Nephron (organoid): ENCODE measurements at regions not wholly inside any gene's neighbourhood (a gene's known extent, or its start where the extent isn't known, plus 50 kb on each side); places are given as distances from the start of the nearest gene placed in this dataset.

Experiments
- H3K27ac Mint-ChIP-seq, 3 experiments: 2 replicates each; pipeline ENCODE4 v1.8.0; 2020; ENCODE audit warnings: mixed read lengths in 3 of 3, mild to moderate bottlenecking in 2 of 3, moderate library complexity in 1 of 3
- H3K27me3 Mint-ChIP-seq: 2 replicates; pipeline ENCODE4 v1.8.0; 2021; ENCODE audit warnings: low read depth, mild to moderate bottlenecking, moderate library complexity, mixed read lengths
- H3K36me3 Mint-ChIP-seq: 2 replicates; pipeline ENCODE4 v1.8.0; 2020; ENCODE audit warnings: low read depth, mixed read lengths
- H3K4me1 Mint-ChIP-seq: 2 replicates; pipeline ENCODE4 v1.8.0; 2020; ENCODE audit warnings: mixed read lengths
- H3K4me3 Mint-ChIP-seq, 3 experiments: 2 replicates each; pipeline ENCODE4 v1.8.0; 2020; ENCODE audit warnings: mild to moderate bottlenecking in 3 of 3, mixed read lengths in 3 of 3, moderate library complexity in 2 of 3
- H3K9me3 Mint-ChIP-seq: 2 replicates; pipeline ENCODE4 v1.8.0; 2020; ENCODE audit warnings: mixed read lengths
- CTCF ChIP-seq, 3 experiments: fragments of 200-600 bp; sonication (generic); IDR thresholded peaks; one replicate each; pipeline ENCODE4 v1.5.0; 2021; ENCODE audit warnings: antibody characterized with exemption in 3 of 3; ENCODE audit not compliant: unreplicated experiment in 3 of 3

GRCh38 chr9:88690628-88691027, 155.7 kb downstream of the NXNL2 start:
- H3K36me3 Mint-ChIP-seq, result peaks cover 4% of the 10 kb centered on the region
- H3K4me3 Mint-ChIP-seq, result no peak overlapping the region
- H3K27ac Mint-ChIP-seq, result peak overlapping the region; percentile 27 to 72 (median 28)
- H3K4me1 Mint-ChIP-seq, result peaks cover 24% of the 10 kb centered on the region
- no peak for TF ChIP-seq CTCF (IDR thresholded peaks at IDR 0.05; ENCODE audit: unreplicated experiment in 3 of 3)
- H3K27me3 Mint-ChIP-seq, result peaks cover 7% of the 10 kb centered on the region
- H3K9me3 Mint-ChIP-seq, result peaks cover 36% of the 10 kb centered on the region

- no peak for TF ChIP-seq CTCF (IDR thresholded peaks at IDR 0.05; ENCODE audit: unreplicated experiment in 3 of 3)
- H3K36me3 Mint-ChIP-seq, result peaks cover 4% of the 10 kb centered on the region
- no peak overlapping the region for H3K4me3 Mint-ChIP-seq
- peaks cover 24% of the 10 kb centered on the region for H3K4me1 Mint-ChIP-seq
- peaks cover 36% of the 10 kb centered on the region for H3K9me3 Mint-ChIP-seq
- peaks cover 7% of the 10 kb centered on the region for H3K27me3 Mint-ChIP-seq
- H3K27ac Mint-ChIP-seq, result peak overlapping the region; percentile 27 to 72 (median 28)
These were observed 156.1 kb downstream of the NXNL2 start for GRCh38 chr9:88691091-88691490.

GRCh38 chr9:88691811-88692210, 156.8 kb downstream of the NXNL2 start:
- peaks cover 36% of the 10 kb centered on the region for H3K9me3 Mint-ChIP-seq
- H3K36me3 Mint-ChIP-seq, result peaks cover 4% of the 10 kb centered on the region
- no peak overlapping the region for H3K4me3 Mint-ChIP-seq
- peaks cover 24% of the 10 kb centered on the region for H3K4me1 Mint-ChIP-seq
- H3K27ac Mint-ChIP-seq, result peak overlapping the region in 2 of 3 experiments; percentile 28 to 72
- peaks cover 7% of the 10 kb centered on the region for H3K27me3 Mint-ChIP-seq
- no peak for TF ChIP-seq CTCF (IDR thresholded peaks at IDR 0.05; ENCODE audit: unreplicated experiment in 3 of 3)

GRCh38 chr9:88692827-88693226, 157.8 kb downstream of the NXNL2 start:
- Mint-ChIP-seq H3K27ac (peak overlapping the region in 2 of 3 experiments; percentile 28 to 72), H3K9me3 (peaks cover 34% of the 10 kb centered on the region), H3K4me1 (peaks cover 32% of the 10 kb centered on the region), H3K4me3 (no peak overlapping the region), H3K27me3 (peaks cover 7% of the 10 kb centered on the region), H3K36me3 (peaks cover 4% of the 10 kb centered on the region)
- no peak for TF ChIP-seq CTCF (IDR thresholded peaks at IDR 0.05; ENCODE audit: unreplicated experiment in 3 of 3)

- Mint-ChIP-seq H3K27ac (peak overlapping the region; percentile 51 to 63 (median 62)), H3K4me3 (no peak overlapping the region), H3K36me3 (peaks cover 11% of the 10 kb centered on the region), H3K27me3 (peaks cover 7% of the 10 kb centered on the region), H3K4me1 (peaks cover 50% of the 10 kb centered on the region), H3K9me3 (peaks cover 44% of the 10 kb centered on the region)
- no peak for TF ChIP-seq CTCF (IDR thresholded peaks at IDR 0.05; ENCODE audit: unreplicated experiment in 3 of 3)
These were observed 159.6 kb downstream of the NXNL2 start for GRCh38 chr9:88694625-88695024.

GRCh38 chr9:88696501-88696900, 161.5 kb downstream of the NXNL2 start:
- TF ChIP-seq CTCF (IDR thresholded peaks at IDR 0.05; ENCODE audit: unreplicated experiment in 3 of 3), result no peak
- H3K9me3 Mint-ChIP-seq, result peaks cover 41% of the 10 kb centered on the region
- no peak overlapping the region for H3K4me3 Mint-ChIP-seq
- peaks cover 46% of the 10 kb centered on the region for H3K4me1 Mint-ChIP-seq
- H3K27ac Mint-ChIP-seq, result peak overlapping the region; percentile 72 to 85 (median 76)
- peaks cover 7% of the 10 kb centered on the region for H3K27me3 Mint-ChIP-seq
- H3K36me3 Mint-ChIP-seq, result peaks cover 11% of the 10 kb centered on the region
